ENCODE measurements at regions not wholly inside any gene's neighbourhood (a gene's known extent, or its start where the extent isn't known, plus 50 kb on each side); places are given as distances from the start of the nearest gene placed in this dataset.

DNA sequence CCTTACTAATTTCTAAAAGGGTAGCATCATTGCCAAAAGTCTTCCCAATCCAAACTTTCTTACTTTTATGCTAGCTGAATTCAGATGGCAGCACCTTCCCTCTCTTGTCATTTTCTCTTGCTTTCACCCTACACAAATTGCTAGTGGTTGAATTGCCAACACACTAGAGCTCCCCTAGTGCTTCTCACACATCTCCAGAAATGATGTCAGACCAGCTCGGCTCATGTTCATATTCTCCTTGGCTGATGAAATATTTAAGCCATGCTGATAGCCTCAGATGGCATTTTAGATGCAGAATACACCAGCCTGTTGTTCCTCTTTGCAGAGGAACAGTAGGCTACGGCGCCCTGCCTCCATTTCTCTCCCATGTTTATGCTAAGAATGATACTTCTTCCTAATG is 256.9 kb downstream of the PTBP2 start:
- Mint-ChIP-seq H3K9me3 (no peaks in the 10 kb centered on the region), H3K36me3 (no peaks in the 10 kb centered on the region), H3K4me1 (no peaks in the 10 kb centered on the region), H3K27me3 (peaks cover 18% of the 10 kb centered on the region), H3K4me3 (no peak overlapping the region), H3K27ac (no peak overlapping the region)
- DNase-seq: no peak

DNA sequence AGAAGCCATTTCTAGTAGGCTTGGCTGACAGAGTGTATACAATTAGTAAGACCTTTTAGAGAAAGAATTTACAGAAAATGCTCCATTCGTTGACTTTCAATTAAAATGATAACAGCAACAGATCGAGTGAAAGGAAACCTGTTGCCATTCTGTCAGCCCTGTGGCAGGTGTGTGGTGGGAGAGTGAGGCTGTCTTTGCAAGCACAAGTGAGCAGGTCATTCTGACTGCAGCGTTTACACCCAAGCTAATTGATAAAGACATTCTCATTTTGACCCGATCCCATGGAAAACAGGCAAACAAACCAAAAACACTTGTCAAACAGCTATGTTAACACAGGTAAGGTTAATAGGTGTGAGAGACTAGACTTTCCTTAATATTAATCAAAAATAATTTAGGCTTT is 257.3 kb downstream of the PTBP2 start:
- Mint-ChIP-seq H3K4me3 (no peak overlapping the region), H3K36me3 (no peaks in the 10 kb centered on the region), H3K27me3 (peaks cover 14% of the 10 kb centered on the region), H3K9me3 (no peaks in the 10 kb centered on the region), H3K4me1 (no peaks in the 10 kb centered on the region), H3K27ac (no peak overlapping the region)
- no peak for DNase-seq

DNA sequence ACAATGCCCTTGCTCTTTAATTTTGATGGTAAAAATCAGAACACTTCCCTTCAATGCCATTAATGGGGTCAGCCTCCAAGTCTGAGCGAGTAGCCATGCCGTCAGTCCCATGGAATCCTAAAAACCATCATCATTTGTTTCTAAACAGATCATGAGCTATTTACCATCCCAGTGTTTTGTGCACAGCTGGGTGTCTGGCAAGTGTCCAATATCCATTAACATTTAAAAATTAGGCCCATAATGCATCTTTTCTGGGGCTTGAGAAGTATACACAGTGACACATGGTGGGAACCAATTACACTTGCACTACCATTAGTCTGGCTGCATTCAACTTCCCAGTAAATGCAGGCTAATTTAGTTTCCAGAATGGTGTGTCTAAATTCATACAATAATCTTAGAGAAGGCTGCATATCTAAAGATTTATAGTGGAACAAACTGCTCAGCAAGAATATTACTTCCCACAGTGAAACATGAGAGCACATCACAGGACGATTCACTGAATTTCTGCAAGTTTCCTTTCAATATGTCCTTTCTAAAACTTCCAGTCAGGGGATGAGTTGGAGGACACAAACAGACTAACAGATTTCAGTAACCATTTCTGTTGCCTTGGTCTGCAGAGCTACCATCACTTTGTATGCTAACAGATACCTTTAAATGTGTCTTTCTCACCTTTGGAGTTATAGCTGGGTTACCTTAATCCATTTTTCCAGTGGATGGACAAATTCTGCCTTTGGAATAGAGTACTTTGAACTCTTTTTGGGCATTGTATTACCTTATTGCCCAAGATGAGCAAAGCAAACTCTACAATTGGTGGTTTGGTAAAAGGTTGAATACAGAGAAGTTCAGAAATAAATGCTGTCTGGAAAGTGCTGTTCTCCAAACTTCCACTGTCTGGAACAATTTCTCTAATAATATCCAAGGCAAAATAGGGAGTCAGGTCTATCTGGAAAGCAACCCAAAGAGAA is 258.0 kb downstream of the PTBP2 start:
- H3K4me1 Mint-ChIP-seq: no peaks in the 10 kb centered on the region
- no peak overlapping the region for H3K27ac Mint-ChIP-seq
- H3K4me3 Mint-ChIP-seq: no peak overlapping the region
- DNase-seq: no peak
- no peaks in the 10 kb centered on the region for H3K36me3 Mint-ChIP-seq
- H3K27me3 Mint-ChIP-seq: peaks cover 12% of the 10 kb centered on the region
- no peaks in the 10 kb centered on the region for H3K9me3 Mint-ChIP-seq

DNA sequence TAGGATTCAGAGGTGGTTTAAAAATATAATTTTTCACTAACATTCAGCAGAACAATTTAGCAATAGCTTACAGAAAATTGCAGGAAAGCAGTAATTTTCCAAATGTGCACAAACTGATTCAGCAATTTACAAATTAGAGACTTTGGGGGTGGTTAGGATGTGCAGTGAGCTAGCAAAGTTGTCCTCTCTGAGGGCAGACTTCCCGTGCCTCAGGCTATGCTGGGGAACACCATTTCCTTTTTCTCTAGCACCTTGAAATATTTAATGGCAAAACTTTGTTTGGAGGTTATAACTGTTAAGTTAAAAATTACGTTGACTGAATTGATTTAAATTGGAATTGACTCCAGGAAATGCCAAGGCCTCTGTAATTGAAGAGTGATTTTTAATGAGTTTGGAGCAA is 258.9 kb downstream of the PTBP2 start:
- H3K27ac Mint-ChIP-seq: no peak overlapping the region
- no peak overlapping the region for H3K4me3 Mint-ChIP-seq
- peaks cover 16% of the 10 kb centered on the region for H3K27me3 Mint-ChIP-seq
- no peak for DNase-seq
- H3K36me3 Mint-ChIP-seq: no peaks in the 10 kb centered on the region
- no peaks in the 10 kb centered on the region for H3K9me3 Mint-ChIP-seq
- H3K4me1 Mint-ChIP-seq: no peaks in the 10 kb centered on the region

DNA sequence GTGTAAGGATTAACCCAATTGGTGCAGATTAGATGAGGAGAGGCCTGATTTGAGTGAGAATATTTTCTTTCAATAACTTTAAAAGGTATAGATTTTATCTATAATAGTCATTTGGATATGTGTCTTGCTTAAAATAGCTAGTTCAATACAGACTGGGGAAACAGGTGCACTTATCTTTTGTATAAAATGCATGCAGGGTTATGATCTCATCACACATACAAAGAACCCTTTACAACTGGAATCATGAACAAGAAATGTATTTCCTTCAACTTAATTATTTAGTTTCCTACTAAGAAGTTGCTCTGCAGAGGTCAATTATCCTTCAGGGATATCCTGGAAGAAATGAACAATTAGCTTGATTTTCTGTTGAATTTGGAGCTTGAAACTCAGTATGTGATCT is 259.6 kb downstream of the PTBP2 start:
- no peaks in the 10 kb centered on the region for H3K36me3 Mint-ChIP-seq
- H3K27me3 Mint-ChIP-seq: peaks cover 16% of the 10 kb centered on the region
- no peak for DNase-seq
- H3K4me3 Mint-ChIP-seq: no peak overlapping the region
- no peaks in the 10 kb centered on the region for H3K4me1 Mint-ChIP-seq
- H3K9me3 Mint-ChIP-seq: no peaks in the 10 kb centered on the region
- no peak overlapping the region for H3K27ac Mint-ChIP-seq

DNA sequence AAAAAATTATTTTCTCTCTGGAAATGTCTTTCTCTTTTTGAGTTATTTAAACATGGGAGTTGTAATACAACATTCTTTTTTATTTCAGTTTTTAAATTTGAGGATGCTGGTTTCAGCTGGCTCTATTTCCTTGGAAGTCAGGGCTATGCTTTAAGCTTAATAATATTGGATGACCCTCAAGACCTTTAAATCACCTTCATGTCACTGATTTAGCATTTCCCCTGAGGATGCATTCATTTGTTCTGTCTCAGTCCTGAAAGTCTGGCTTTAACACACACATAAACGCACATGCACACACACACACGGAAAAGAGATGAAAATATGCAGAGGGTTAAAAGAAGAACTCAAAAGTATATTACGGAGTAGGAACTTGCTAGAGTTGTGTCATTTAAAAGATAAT is 260.5 kb downstream of the PTBP2 start:
- Mint-ChIP-seq H3K27ac (no peak overlapping the region), H3K9me3 (no peaks in the 10 kb centered on the region), H3K4me1 (no peaks in the 10 kb centered on the region), H3K27me3 (peaks cover 16% of the 10 kb centered on the region), H3K36me3 (no peaks in the 10 kb centered on the region), H3K4me3 (no peak overlapping the region)
- DNase-seq: no peak

DNA sequence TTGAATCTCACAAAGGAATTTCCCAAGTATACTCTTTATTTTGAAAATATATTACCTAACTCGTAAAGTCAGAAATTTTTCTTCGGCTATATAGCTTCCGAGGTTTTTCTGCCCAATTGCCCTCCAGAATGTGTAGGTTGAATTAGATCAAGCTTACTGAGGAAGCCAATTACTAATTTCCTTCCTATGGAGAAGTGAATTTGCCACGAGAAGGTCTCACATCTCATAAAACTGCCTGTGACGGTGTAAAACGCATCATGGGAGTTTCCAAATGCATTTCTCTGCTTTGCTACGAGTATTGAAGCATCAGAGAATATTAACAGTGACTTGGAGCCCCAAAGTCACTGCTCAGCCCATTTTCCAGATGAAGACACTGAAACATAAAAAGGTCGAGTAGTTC is 262.3 kb downstream of the PTBP2 start:
- Mint-ChIP-seq H3K9me3 (no peaks in the 10 kb centered on the region), H3K4me1 (no peaks in the 10 kb centered on the region), H3K36me3 (no peaks in the 10 kb centered on the region), H3K27ac (no peak overlapping the region), H3K4me3 (no peak overlapping the region), H3K27me3 (peaks cover 9% of the 10 kb centered on the region)
- DNase-seq: no peak

DNA sequence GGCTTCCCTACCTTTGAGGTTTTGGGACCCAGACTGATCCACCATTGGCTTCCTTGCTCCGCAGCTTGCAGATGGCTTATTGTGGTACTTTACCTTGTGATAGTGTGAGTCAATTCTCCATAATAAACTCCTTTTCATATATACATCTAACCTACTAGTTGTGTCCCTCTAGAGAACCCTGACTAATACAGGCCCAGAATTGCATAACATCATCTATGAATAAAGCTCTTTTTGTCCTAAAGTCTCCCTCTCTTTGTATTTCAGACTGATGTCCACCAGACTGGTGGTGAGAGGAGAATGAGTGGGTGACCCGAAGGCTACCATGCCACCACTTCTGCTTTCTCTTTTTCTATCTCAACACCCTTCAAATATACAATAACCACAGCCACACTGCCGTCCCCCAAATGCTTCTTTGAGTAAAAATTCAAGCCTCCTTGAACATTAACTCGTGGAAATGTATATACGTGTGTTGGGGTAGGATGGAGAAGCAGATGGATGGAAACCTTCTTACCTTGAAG is 265.7 kb downstream of the PTBP2 start:
- no peaks in the 10 kb centered on the region for H3K9me3 Mint-ChIP-seq
- H3K4me3 Mint-ChIP-seq: no peak overlapping the region
- DNase-seq: no peak

DNA sequence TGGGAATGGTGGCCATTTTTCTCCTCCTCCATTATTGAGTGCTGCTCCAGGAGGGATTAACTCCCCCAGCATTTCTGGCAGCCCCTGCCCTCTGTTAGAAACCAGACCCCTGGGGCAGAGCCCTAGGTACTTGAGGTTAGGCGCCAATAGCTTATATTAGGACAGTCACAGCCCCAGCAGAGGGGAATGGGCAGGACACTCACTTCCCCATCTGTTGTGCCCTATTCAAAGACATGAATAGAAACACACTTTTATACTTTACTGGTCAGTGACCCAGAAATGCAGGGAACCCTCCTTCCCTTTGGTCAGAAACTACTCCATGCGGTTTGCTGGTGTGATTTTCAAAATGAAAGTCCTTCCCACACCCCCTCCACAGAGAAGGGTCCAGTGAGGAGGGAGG is 267.7 kb downstream of the PTBP2 start:
- no peak overlapping the region for H3K4me3 Mint-ChIP-seq
- H3K27me3 Mint-ChIP-seq: peaks cover 7% of the 10 kb centered on the region
- no peaks in the 10 kb centered on the region for H3K9me3 Mint-ChIP-seq
- H3K36me3 Mint-ChIP-seq: no peaks in the 10 kb centered on the region
- no peak overlapping the region for H3K27ac Mint-ChIP-seq
- DNase-seq: no peak
- H3K4me1 Mint-ChIP-seq: no peaks in the 10 kb centered on the region

More for the DNA sequence above, 265.7 kb downstream of the PTBP2 start:
- H3K27ac Mint-ChIP-seq: no peak overlapping the region
- H3K4me1 Mint-ChIP-seq: no peaks in the 10 kb centered on the region
- H3K27me3 Mint-ChIP-seq: peaks cover 5% of the 10 kb centered on the region
- no peaks in the 10 kb centered on the region for H3K36me3 Mint-ChIP-seq

DNA sequence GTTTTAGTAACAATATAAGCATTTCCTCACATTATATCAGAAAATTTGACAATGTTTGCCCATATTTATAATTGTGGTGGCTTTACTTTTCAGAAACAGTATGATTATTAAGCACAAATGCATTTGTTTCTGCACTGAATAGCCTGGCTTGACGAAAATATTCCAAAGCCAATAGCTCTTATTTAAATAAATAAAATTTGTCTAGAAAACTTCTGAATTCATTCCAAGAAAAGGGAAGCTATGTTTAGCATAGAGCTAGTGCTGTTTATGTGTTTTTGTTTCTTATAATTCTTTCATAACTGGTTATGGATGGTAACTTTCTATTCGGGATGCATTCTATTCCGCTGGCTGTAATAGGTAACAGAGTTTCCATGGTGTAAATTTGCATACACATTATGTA is 268.6 kb downstream of the PTBP2 start:
- Mint-ChIP-seq H3K4me1 (no peaks in the 10 kb centered on the region), H3K4me3 (no peak overlapping the region), H3K27ac (no peak overlapping the region), H3K36me3 (no peaks in the 10 kb centered on the region), H3K9me3 (no peaks in the 10 kb centered on the region), H3K27me3 (peaks cover 4% of the 10 kb centered on the region)
- DNase-seq: no peak

DNA sequence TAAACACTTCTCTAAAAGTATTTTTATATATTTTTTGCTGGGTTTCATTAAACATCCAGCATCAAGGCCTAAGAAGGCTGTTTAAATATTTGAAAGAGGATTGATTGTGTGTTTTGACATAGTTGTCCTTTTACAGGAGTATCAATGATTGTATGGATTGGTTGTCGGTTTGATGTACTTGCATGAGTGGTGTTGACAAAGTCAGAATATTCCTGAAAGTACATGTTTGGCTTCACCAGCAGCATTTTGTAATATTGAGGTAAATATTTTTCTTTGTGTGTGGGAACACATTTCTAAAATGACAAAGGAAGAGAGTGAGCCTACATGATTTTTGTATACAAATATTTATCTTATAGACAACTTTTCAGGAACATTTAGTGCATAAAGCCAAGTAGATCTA is 269.7 kb downstream of the PTBP2 start:
- H3K27me3 Mint-ChIP-seq: peaks cover 4% of the 10 kb centered on the region
- no peaks in the 10 kb centered on the region for H3K9me3 Mint-ChIP-seq
- no peak overlapping the region for H3K27ac Mint-ChIP-seq
- no peaks in the 10 kb centered on the region for H3K36me3 Mint-ChIP-seq
- no peak overlapping the region for H3K4me3 Mint-ChIP-seq
- DNase-seq: no peak
- no peaks in the 10 kb centered on the region for H3K4me1 Mint-ChIP-seq

DNA sequence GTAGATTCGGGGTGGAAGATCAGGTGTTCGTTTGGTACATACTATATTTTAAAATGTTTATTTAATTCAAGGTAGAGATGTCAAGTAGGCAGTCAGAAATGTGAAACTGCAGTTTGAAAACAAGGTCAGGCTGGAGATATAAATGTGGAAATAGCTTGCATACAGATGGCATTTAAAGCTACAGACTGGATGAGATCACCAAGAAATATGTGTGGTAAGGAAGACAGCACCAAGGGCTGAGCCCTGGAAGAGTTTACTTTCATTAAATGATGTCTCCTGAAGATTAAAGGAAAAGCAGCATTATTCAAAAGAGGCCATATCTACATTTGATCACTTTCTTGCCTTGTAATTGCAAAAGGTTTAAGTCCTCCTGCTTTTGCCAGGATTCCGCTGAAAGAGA is 271.3 kb downstream of the PTBP2 start:
- H3K4me3 Mint-ChIP-seq: no peak overlapping the region
- no peak overlapping the region for H3K27ac Mint-ChIP-seq
- H3K36me3 Mint-ChIP-seq: no peaks in the 10 kb centered on the region
- no peaks in the 10 kb centered on the region for H3K9me3 Mint-ChIP-seq
- no peaks in the 10 kb centered on the region for H3K4me1 Mint-ChIP-seq
- H3K27me3 Mint-ChIP-seq: peaks cover 4% of the 10 kb centered on the region
- DNase-seq: no peak

DNA sequence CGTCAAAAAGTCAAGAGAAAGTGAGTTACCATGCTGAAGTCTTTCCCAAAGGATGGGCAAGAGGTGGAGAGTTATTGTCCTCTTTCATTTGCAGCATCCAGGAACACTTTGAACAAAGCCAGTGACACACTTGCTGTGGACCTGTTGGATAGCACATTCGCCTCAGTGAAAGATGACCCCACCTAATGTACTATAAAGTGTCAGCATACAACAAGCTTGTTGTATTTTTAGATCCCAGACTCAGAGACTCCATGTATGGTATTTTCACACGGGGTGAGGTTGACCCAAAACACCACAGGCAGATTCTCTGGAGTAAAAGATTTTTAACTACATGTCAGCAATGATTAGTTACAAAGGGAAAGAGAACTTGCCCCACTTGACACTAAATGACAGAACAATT is 273.8 kb downstream of the PTBP2 start:
- no peak for DNase-seq
- no peak overlapping the region for H3K4me3 Mint-ChIP-seq
- H3K4me1 Mint-ChIP-seq: peaks cover 2% of the 10 kb centered on the region
- no peaks in the 10 kb centered on the region for H3K36me3 Mint-ChIP-seq
- H3K27me3 Mint-ChIP-seq: peaks cover 4% of the 10 kb centered on the region
- no peaks in the 10 kb centered on the region for H3K9me3 Mint-ChIP-seq
- no peak overlapping the region for H3K27ac Mint-ChIP-seq

DNA sequence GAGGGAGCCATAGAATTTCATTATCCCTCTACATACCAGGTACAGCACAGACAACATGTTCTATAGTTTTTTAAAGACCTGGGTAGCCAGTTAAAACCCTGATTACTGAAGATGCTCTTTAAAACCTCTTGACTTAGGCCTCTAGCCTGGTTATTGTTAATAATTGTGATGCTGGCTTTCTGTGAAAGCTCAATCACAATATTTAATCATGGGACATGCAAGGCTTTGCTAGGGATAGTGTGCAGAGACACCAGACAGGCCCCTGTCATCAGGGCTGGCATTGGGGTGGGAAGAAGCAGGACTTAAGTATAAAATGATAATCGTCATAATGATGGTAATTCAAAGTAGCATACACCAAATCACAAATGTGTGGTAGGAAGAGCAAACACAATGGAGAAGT is 274.4 kb downstream of the PTBP2 start:
- Mint-ChIP-seq H3K9me3 (no peaks in the 10 kb centered on the region), H3K4me1 (peaks cover 2% of the 10 kb centered on the region), H3K27ac (no peak overlapping the region), H3K4me3 (no peak overlapping the region), H3K27me3 (peaks cover 4% of the 10 kb centered on the region), H3K36me3 (no peaks in the 10 kb centered on the region)
- DNase-seq: no peak

DNA sequence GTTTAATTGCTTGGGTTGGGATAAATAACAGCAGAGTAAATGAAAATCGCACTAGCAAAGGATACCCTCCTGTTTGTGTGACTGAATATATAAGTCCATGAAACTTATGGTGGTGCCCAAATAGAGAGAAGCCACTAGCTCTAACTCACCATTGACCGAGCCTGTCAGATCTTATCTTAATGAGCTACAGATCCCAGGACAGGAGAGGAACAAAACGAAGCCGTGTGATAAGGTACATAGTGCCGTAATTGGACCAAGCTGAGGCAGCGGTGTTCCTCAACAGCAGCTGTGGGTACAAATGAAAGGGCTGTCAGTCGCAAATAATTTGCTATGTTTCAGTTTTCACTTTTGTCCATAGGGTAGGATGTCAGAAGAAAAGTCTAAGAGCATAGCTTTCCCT is 276.1 kb downstream of the PTBP2 start:
- Mint-ChIP-seq H3K36me3 (no peaks in the 10 kb centered on the region), H3K4me3 (no peak overlapping the region), H3K27me3 (no peaks in the 10 kb centered on the region), H3K27ac (no peak overlapping the region), H3K4me1 (peaks cover 2% of the 10 kb centered on the region), H3K9me3 (no peaks in the 10 kb centered on the region)
- no peak for DNase-seq

DNA sequence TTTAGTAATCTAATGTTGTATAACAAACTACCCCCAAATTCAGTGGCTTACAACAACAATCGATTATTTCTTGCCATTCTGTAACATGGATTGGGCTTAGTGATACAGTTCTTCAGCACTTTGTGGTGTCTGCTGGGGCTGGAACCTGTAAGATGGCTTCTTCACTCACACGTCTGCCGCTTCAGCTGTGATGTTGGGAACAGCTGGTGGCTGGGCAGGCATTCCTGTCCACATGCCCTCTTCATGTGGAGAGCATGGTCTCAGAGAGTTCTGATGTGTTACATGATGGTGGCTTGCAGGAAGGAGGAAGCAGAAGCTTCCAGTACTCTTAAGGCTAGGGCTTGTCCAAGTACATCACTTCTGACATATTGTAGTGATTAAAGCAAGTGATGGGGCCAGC is 276.9 kb downstream of the PTBP2 start:
- H3K4me1 Mint-ChIP-seq: peaks cover 2% of the 10 kb centered on the region
- no peak overlapping the region for H3K27ac Mint-ChIP-seq
- DNase-seq: no peak
- H3K27me3 Mint-ChIP-seq: peaks cover 4% of the 10 kb centered on the region
- H3K9me3 Mint-ChIP-seq: no peaks in the 10 kb centered on the region
- no peak overlapping the region for H3K4me3 Mint-ChIP-seq
- no peaks in the 10 kb centered on the region for H3K36me3 Mint-ChIP-seq

Measured in activated naive CD8-positive, alpha-beta T cell treated with anti-CD3 and anti-CD28 coated beads for 36 hours (primary cell).